ENCODE measurements at regions not wholly inside any gene's neighbourhood (a gene's known extent, or its start where the extent isn't known, plus 50 kb on each side); places are given as distances from the start of the nearest gene placed in this dataset.

- no peaks in the 10 kb centered on the region for H3K9me3 ChIP-seq (ENCODE audit: control insufficient read depth in 3 of 3, low read length in 3 of 3)
- H3K9ac ChIP-seq (ENCODE audit: low read depth in 1 of 3, low read length in 3 of 3) = no peak overlapping the region
- H3K27ac ChIP-seq (ENCODE audit: low read depth, low read length) = no peak overlapping the region
- peaks cover 0 to 8% (median 0%) of the 10 kb centered on the region in 3 donors for H3K27me3 ChIP-seq (ENCODE audit: control insufficient read depth in 3 of 3, insufficient read depth in 3 of 3, low read length in 3 of 3)
- H3K4me1 ChIP-seq (ENCODE audit: control insufficient read depth in 3 of 3, insufficient read depth in 3 of 3, low read length in 3 of 3) = no peaks in the 10 kb centered on the region
- no peaks in the 10 kb centered on the region for H3K36me3 ChIP-seq (ENCODE audit: control insufficient read depth in 3 of 3, insufficient read depth in 3 of 3, low read length in 3 of 3)
- no peak overlapping the region for H3K4me3 ChIP-seq (ENCODE audit: low read length in 3 of 3)
These were observed 107.2 kb upstream of the NALF2 start for GRCh38 chrX:69396916-69397315.

- no peak overlapping the region for H3K9ac ChIP-seq (ENCODE audit: low read depth in 1 of 3, low read length in 3 of 3)
- H3K36me3 ChIP-seq (ENCODE audit: control insufficient read depth in 3 of 3, insufficient read depth in 3 of 3, low read length in 3 of 3) = no peaks in the 10 kb centered on the region
- H3K9me3 ChIP-seq (ENCODE audit: control insufficient read depth in 3 of 3, low read length in 3 of 3) = no peaks in the 10 kb centered on the region
- H3K4me1 ChIP-seq (ENCODE audit: control insufficient read depth in 3 of 3, insufficient read depth in 3 of 3, low read length in 3 of 3) = no peaks in the 10 kb centered on the region
- H3K27me3 ChIP-seq (ENCODE audit: control insufficient read depth in 3 of 3, insufficient read depth in 3 of 3, low read length in 3 of 3) = peaks cover 0 to 14% (median 0%) of the 10 kb centered on the region in 3 donors
- H3K4me3 ChIP-seq (ENCODE audit: low read length in 3 of 3) = no peak overlapping the region
- H3K27ac ChIP-seq (ENCODE audit: low read depth, low read length) = no peak overlapping the region
These were observed 108.8 kb upstream of the NALF2 start for GRCh38 chrX:69395306-69395705.

GRCh38 chrX:69389101-69389501 is 115.0 kb upstream of the NALF2 start:
- Histone ChIP-seq H3K4me1 (ENCODE audit: control insufficient read depth in 3 of 3, insufficient read depth in 3 of 3, low read length in 3 of 3) (peaks cover 0 to 2% (median 0%) of the 10 kb centered on the region in 3 donors), H3K27ac (ENCODE audit: low read depth, low read length) (no peak overlapping the region), H3K9me3 (ENCODE audit: control insufficient read depth in 3 of 3, low read length in 3 of 3) (no peaks in the 10 kb centered on the region), H3K4me3 (ENCODE audit: low read length in 3 of 3) (no peak overlapping the region), H3K9ac (ENCODE audit: low read depth in 1 of 3, low read length in 3 of 3) (no peak overlapping the region), H3K27me3 (ENCODE audit: control insufficient read depth in 3 of 3, insufficient read depth in 3 of 3, low read length in 3 of 3) (peaks cover 0 to 25% (median 0%) of the 10 kb centered on the region in 3 donors), H3K36me3 (ENCODE audit: control insufficient read depth in 3 of 3, insufficient read depth in 3 of 3, low read length in 3 of 3) (no peaks in the 10 kb centered on the region)

- Histone ChIP-seq H3K27ac (ENCODE audit: low read depth, low read length) (no peak overlapping the region), H3K36me3 (ENCODE audit: control insufficient read depth in 3 of 3, insufficient read depth in 3 of 3, low read length in 3 of 3) (no peaks in the 10 kb centered on the region), H3K9me3 (ENCODE audit: control insufficient read depth in 3 of 3, low read length in 3 of 3) (no peaks in the 10 kb centered on the region), H3K4me3 (ENCODE audit: low read length in 3 of 3) (no peak overlapping the region), H3K27me3 (ENCODE audit: control insufficient read depth in 3 of 3, insufficient read depth in 3 of 3, low read length in 3 of 3) (peaks cover 0 to 26% (median 0%) of the 10 kb centered on the region in 3 donors), H3K4me1 (ENCODE audit: control insufficient read depth in 3 of 3, insufficient read depth in 3 of 3, low read length in 3 of 3) (peaks cover 0 to 2% (median 0%) of the 10 kb centered on the region in 3 donors), H3K9ac (ENCODE audit: low read depth in 1 of 3, low read length in 3 of 3) (no peak overlapping the region)
These were observed 115.6 kb upstream of the NALF2 start for GRCh38 chrX:69388526-69388925.

- H3K4me3 ChIP-seq (ENCODE audit: low read length in 3 of 3) = no peak overlapping the region
- no peaks in the 10 kb centered on the region for H3K9me3 ChIP-seq (ENCODE audit: control insufficient read depth in 3 of 3, low read length in 3 of 3)
- peaks cover 0 to 26% (median 0%) of the 10 kb centered on the region in 3 donors for H3K27me3 ChIP-seq (ENCODE audit: control insufficient read depth in 3 of 3, insufficient read depth in 3 of 3, low read length in 3 of 3)
- no peak overlapping the region for H3K9ac ChIP-seq (ENCODE audit: low read depth in 1 of 3, low read length in 3 of 3)
- H3K4me1 ChIP-seq (ENCODE audit: control insufficient read depth in 3 of 3, insufficient read depth in 3 of 3, low read length in 3 of 3) = peaks cover 0 to 2% (median 0%) of the 10 kb centered on the region in 3 donors
- H3K27ac ChIP-seq (ENCODE audit: low read depth, low read length) = no peak overlapping the region
- no peaks in the 10 kb centered on the region for H3K36me3 ChIP-seq (ENCODE audit: control insufficient read depth in 3 of 3, insufficient read depth in 3 of 3, low read length in 3 of 3)
These were observed 116.3 kb upstream of the NALF2 start for GRCh38 chrX:69387567-69388487.

GRCh38 chrX:69386681-69387080 is 117.4 kb upstream of the NALF2 start:
- H3K27me3 ChIP-seq (ENCODE audit: control insufficient read depth in 3 of 3, insufficient read depth in 3 of 3, low read length in 3 of 3) = peaks cover 0 to 23% (median 0%) of the 10 kb centered on the region in 3 donors
- H3K9ac ChIP-seq (ENCODE audit: low read depth in 1 of 3, low read length in 3 of 3) = no peak overlapping the region
- no peak overlapping the region for H3K27ac ChIP-seq (ENCODE audit: low read depth, low read length)
- H3K4me1 ChIP-seq (ENCODE audit: control insufficient read depth in 3 of 3, insufficient read depth in 3 of 3, low read length in 3 of 3) = peaks cover 0 to 2% (median 0%) of the 10 kb centered on the region in 3 donors
- H3K9me3 ChIP-seq (ENCODE audit: control insufficient read depth in 3 of 3, low read length in 3 of 3) = no peaks in the 10 kb centered on the region
- no peaks in the 10 kb centered on the region for H3K36me3 ChIP-seq (ENCODE audit: control insufficient read depth in 3 of 3, insufficient read depth in 3 of 3, low read length in 3 of 3)
- H3K4me3 ChIP-seq (ENCODE audit: low read length in 3 of 3) = no peak overlapping the region

GRCh38 chrX:69379412-69379811 is 124.7 kb upstream of the NALF2 start:
- Histone ChIP-seq H3K4me3 (ENCODE audit: low read length in 3 of 3) (no peak overlapping the region), H3K9me3 (ENCODE audit: control insufficient read depth in 3 of 3, low read length in 3 of 3) (no peaks in the 10 kb centered on the region), H3K9ac (ENCODE audit: low read depth in 1 of 3, low read length in 3 of 3) (no peak overlapping the region), H3K27me3 (ENCODE audit: control insufficient read depth in 3 of 3, insufficient read depth in 3 of 3, low read length in 3 of 3) (peaks cover 0 to 3% (median 0%) of the 10 kb centered on the region in 3 donors), H3K27ac (ENCODE audit: low read depth, low read length) (no peak overlapping the region), H3K36me3 (ENCODE audit: control insufficient read depth in 3 of 3, insufficient read depth in 3 of 3, low read length in 3 of 3) (no peaks in the 10 kb centered on the region), H3K4me1 (ENCODE audit: control insufficient read depth in 3 of 3, insufficient read depth in 3 of 3, low read length in 3 of 3) (no peaks in the 10 kb centered on the region)

GRCh38 chrX:69374569-69374968 is 129.6 kb upstream of the NALF2 start:
- H3K4me1 ChIP-seq (ENCODE audit: control insufficient read depth in 3 of 3, insufficient read depth in 3 of 3, low read length in 3 of 3) = no peaks in the 10 kb centered on the region
- no peaks in the 10 kb centered on the region for H3K36me3 ChIP-seq (ENCODE audit: control insufficient read depth in 3 of 3, insufficient read depth in 3 of 3, low read length in 3 of 3)
- no peaks in the 10 kb centered on the region for H3K9me3 ChIP-seq (ENCODE audit: control insufficient read depth in 3 of 3, low read length in 3 of 3)
- H3K9ac ChIP-seq (ENCODE audit: low read depth in 1 of 3, low read length in 3 of 3) = no peak overlapping the region
- H3K27ac ChIP-seq (ENCODE audit: low read depth, low read length) = no peak overlapping the region
- H3K4me3 ChIP-seq (ENCODE audit: low read length in 3 of 3) = no peak overlapping the region
- peaks cover 0 to 12% (median 0%) of the 10 kb centered on the region in 3 donors for H3K27me3 ChIP-seq (ENCODE audit: control insufficient read depth in 3 of 3, insufficient read depth in 3 of 3, low read length in 3 of 3)

- no peak overlapping the region for H3K9ac ChIP-seq (ENCODE audit: low read depth in 1 of 3, low read length in 3 of 3)
- peaks cover 0 to 12% (median 0%) of the 10 kb centered on the region in 3 donors for H3K27me3 ChIP-seq (ENCODE audit: control insufficient read depth in 3 of 3, insufficient read depth in 3 of 3, low read length in 3 of 3)
- H3K36me3 ChIP-seq (ENCODE audit: control insufficient read depth in 3 of 3, insufficient read depth in 3 of 3, low read length in 3 of 3) = no peaks in the 10 kb centered on the region
- H3K27ac ChIP-seq (ENCODE audit: low read depth, low read length) = no peak overlapping the region
- no peaks in the 10 kb centered on the region for H3K9me3 ChIP-seq (ENCODE audit: control insufficient read depth in 3 of 3, low read length in 3 of 3)
- H3K4me3 ChIP-seq (ENCODE audit: low read length in 3 of 3) = no peak overlapping the region
- no peaks in the 10 kb centered on the region for H3K4me1 ChIP-seq (ENCODE audit: control insufficient read depth in 3 of 3, insufficient read depth in 3 of 3, low read length in 3 of 3)
These were observed 131.7 kb upstream of the NALF2 start for GRCh38 chrX:69372435-69372834.

GRCh38 chrX:69371159-69371558 is 133.0 kb upstream of the NALF2 start:
- Histone ChIP-seq H3K36me3 (ENCODE audit: control insufficient read depth in 3 of 3, insufficient read depth in 3 of 3, low read length in 3 of 3) (no peaks in the 10 kb centered on the region), H3K4me3 (ENCODE audit: low read length in 3 of 3) (no peak overlapping the region), H3K27me3 (ENCODE audit: control insufficient read depth in 3 of 3, insufficient read depth in 3 of 3, low read length in 3 of 3) (peaks cover 0 to 12% (median 0%) of the 10 kb centered on the region in 3 donors), H3K9ac (ENCODE audit: low read depth in 1 of 3, low read length in 3 of 3) (no peak overlapping the region), H3K27ac (ENCODE audit: low read depth, low read length) (no peak overlapping the region), H3K4me1 (ENCODE audit: control insufficient read depth in 3 of 3, insufficient read depth in 3 of 3, low read length in 3 of 3) (no peaks in the 10 kb centered on the region), H3K9me3 (ENCODE audit: control insufficient read depth in 3 of 3, low read length in 3 of 3) (no peaks in the 10 kb centered on the region)
